ENCODE measurements at regions not wholly inside any gene's neighbourhood (a gene's known extent, or its start where the extent isn't known, plus 50 kb on each side); places are given as distances from the start of the nearest gene placed in this dataset.
"Not testable (repeated sequence)": the region's sequence is repeated elsewhere in the genome, so short reads cannot be mapped to it uniquely, and the experiment has no call there.

DNA sequence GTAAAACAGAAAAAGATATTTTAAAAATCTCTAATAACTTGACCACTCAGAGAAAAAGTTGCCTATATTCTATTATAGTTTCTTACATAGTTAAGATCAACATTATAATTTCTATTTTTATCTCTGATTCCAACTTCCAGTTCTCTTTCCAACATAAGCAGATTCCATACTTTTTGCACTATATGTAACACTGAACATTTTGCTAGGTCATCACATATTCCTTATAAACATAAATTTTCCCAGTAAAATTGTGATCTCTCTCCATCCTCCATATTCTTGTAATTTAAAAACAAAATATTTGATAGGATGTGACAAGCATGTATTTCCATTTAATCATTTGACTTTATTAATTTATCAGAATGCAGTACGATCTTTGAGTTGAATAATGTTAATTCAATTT lies 170.4 kb upstream of the THSD7A start:
- DNase-seq (ENCODE audit: low read depth), result no peak

DNA sequence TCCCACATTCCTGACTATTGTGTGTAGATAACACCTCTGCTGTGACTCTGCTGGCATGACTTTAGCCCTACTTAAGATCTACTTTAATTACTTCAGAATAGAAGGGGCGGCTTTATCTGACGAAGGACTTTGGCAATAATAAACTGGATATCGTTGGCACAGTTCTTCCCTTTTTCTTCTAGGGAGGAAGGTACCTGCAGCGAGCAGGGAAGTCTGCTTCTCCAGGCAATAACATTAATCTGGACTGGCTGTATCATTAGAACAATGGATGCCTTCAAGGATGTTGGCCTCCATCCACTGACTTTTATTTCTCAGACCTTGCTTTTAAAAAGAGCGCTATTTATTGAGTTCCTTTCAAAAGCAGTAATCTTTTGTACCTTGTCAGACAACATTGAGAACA lies 172.6 kb upstream of the THSD7A start:
- no peak for DNase-seq (ENCODE audit: low read depth)

GRCh38 chr7:12007576-12007975 lies 175.6 kb upstream of the THSD7A start:
- DNase-seq (ENCODE audit: low read depth), result no peak

GRCh38 chr7:12013983-12014382 lies 182.0 kb upstream of the THSD7A start:
- no peak for DNase-seq (ENCODE audit: low read depth)

GRCh38 chr7:12016439-12016838 lies 184.4 kb upstream of the THSD7A start:
- no peak for DNase-seq (ENCODE audit: low read depth)

GRCh38 chr7:12017046-12017445 lies 185.0 kb upstream of the THSD7A start:
- DNase-seq (ENCODE audit: low read depth), result no peak

DNA sequence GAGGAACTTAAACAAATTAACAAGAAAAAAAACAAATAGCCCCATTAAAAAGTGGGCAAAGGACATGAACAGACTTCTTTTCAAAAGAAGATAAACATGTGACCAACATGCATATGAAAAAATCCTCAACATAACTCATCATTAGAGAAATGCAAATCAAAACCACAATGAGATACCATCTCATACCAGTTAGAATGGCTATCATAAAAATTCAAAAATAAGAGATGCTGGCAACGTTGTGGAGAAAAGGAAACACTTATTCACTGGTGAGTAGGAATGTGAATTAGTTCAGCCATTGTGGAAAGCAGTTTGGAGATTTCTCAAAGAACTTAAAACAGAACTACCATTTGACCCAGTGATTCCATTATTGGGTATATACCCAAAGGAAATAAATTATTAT lies 189.1 kb upstream of the TMEM106B start:
- not testable (repeated sequence) for DNase-seq (ENCODE audit: low read depth)

- peak; percentile 3 for DNase-seq (ENCODE audit: low read depth)
These were observed 185.8 kb upstream of the TMEM106B start for GRCh38 chr7:12025246-12025645.

DNA sequence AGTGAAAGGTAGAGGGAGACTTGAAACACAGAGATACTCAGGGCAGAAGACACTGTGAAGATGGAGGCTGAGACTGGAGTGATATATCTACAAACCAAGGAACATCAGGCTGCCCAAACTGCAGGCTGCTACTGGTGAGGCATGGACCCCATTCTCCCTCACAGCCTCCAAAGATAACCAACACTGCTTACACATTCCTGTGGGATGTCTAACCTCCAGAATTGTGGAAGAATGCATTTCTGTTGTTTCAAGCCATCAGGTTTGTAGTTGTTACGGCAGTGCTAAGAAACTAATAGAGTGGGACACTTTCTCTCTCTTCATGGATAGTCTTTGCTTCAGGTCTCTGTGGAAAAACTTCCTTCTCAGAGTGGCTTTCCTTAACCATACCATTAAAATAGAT lies 182.6 kb upstream of the TMEM106B start:
- DNase-seq (ENCODE audit: low read depth), result no peak

GRCh38 chr7:12030116-12030515 lies 181.0 kb upstream of the TMEM106B start:
- DNase-seq (ENCODE audit: low read depth), result no peak

DNA sequence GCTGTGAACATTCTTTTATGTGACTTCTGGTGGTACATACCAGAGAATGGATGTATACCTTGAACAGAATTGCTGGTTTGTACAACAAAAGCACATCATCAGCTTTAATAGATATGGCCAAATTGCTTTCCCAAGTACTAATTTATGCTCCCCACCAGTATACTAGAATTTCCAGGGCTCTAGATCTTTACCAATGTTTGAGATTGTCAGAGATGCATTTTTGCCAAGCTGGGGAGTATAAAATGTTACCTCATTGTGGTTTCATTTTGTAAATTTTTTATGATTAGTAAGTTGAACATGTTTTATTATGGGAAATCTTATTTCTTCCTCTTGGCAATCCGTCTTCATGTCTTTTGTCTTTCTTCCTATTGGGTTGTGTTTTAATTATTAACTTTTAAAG lies 179.9 kb upstream of the TMEM106B start:
- DNase-seq (ENCODE audit: low read depth), result no peak

GRCh38 chr7:12031638-12032037 lies 179.5 kb upstream of the TMEM106B start:
- DNase-seq (ENCODE audit: low read depth), result no peak

- no peak for DNase-seq (ENCODE audit: low read depth)
These were observed 178.9 kb upstream of the TMEM106B start for GRCh38 chr7:12032146-12032545.

DNA sequence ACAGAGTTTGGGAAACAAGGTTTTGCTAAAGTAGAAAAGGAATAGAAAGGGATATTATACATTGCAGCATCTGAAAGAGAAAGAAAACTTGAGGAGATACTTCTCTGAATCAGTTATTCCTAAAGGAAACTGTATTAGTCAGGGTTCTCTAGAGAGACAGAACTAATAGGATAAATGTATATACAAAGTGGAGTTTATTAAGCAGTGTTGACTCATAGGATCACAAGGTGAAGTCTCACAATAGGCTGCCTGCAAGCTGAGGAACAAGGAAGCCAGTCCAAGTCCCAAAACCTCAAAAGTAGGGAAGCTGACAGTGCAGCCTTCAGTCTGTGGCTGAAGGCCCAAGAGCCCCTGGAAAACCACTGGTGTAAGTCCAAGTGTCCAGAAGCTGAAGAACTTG lies 167.6 kb upstream of the TMEM106B start:
- DNase-seq (ENCODE audit: low read depth), result not testable (repeated sequence)

DNA sequence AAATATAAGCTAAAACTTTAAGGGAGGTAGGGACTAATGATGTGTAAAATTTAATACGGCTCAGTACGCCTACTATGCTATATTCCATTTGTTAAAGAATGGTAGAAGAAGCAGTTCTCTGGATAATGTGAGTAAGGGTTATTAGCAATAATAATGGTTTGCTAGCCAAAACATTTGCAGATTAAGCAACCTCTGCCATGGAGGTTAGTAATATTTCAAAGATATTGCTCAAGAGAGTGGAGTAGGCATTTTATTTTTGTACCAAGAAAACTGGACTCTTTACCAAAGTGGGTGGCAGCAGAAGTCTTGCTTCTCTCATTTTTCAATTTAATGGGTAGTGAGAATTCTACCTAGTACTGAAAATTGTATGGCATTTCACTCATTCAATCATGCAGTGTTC lies 158.9 kb upstream of the TMEM106B start:
- no peak for DNase-seq (ENCODE audit: low read depth)

- no peak for DNase-seq (ENCODE audit: low read depth)
These were observed 157.5 kb upstream of the TMEM106B start for GRCh38 chr7:12053561-12053960.

- DNase-seq (ENCODE audit: low read depth), result no peak
These were observed 156.3 kb upstream of the TMEM106B start for GRCh38 chr7:12054830-12055229.

DNA sequence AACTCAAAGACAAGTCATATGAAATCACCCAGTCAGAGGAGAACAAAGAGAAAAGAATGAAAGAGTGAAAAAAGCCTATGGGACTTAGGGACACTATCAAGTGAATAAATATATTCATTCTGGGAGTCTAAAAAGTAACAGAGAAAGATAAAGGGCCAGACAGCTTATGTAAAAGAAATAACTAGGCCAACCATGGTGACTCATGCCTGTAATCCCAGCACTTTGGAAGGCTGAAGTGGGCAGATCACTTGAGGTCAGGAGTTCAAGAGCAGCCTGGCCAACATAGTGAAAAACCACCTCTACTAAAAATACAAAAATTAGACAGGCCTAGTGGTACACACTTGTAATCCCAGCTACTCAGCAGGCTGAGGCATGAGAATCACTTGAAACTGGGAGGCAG lies 154.7 kb upstream of the TMEM106B start:
- DNase-seq (ENCODE audit: low read depth), result no peak

DNA sequence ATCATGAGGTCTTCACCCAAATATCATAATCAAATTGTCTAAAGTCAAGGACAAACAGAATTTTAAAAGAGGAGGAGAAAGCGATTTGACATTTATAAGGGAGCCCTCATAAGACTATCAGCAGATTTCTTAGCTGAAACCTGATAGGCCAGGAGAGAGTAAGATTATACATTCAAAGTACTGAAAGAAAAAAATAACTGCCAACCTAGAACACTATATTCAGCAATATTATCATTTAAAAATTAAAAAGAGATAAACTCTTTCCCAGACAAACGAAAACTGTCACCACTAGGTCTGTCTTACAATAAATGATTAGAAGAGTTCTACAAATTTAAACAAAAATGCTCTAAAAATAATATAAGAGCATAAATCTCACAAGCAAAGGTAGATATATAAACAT lies 154.1 kb upstream of the TMEM106B start:
- no peak for DNase-seq (ENCODE audit: low read depth)

DNA sequence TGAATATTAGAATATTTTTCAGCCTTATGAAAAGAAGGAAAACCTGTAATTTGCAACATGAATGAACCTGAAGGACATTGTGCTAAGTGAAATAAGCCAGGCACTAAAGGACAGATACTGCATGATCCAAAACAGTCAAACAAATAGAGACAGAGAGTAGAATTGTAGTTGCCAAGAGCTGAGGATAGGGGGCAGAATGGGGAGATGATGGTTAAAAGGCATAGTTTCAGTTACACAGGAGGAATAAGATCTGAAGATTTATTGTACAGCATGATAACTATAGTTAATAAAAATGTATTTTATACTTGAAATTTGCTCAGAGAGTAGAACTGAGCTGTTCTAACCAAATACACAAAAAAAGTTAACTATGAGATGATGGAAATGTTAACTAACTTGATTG lies 149.0 kb upstream of the TMEM106B start:
- DNase-seq (ENCODE audit: low read depth), result peak; percentile 5

DNA sequence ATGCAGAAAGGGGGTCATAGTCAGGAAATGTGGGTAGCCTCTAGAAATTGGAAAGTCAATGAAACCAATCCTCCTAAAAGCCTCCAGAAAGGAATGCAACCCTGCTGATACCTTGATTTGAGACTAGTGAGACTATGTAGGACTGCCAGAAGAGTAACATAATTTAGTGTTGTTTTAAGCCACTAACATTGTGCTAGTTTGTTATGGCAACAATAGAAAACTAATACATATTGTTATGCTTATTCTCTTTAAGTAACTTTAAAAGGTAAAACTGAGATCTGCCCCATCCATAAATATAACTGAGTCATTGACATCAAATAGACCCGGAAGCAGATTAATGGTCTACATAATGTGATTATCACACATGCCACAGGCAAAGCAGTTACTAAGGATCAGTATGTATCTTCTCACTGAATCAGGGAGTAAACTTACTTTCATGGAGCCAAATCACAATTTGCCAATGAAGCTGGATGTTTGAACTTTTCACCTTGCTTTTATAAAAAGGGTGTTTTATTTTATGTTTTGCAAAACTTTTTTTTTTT lies 146.4 kb upstream of the TMEM106B start:
- DNase-seq (ENCODE audit: low read depth), result no peak

DNA sequence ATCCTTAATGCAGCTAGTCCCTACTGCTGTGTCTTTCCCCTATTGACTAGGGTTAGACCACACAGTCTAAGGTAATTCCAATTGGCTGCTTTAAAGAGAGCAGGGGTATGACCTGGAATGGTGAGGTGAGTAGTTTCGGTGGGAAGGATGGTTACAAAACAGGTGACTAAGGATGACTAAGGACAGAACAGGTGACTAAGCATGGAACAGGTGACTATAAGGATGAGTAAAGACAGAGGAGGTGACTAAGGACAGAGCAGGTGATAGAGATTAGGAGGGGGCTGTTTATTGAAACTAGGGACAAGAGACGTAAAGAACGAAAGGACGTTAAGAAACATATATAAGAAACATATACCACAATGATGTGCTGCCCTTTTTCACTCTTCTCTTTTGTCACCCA lies 145.1 kb upstream of the TMEM106B start:
- no peak for DNase-seq (ENCODE audit: low read depth)

GRCh38 chr7:12066521-12066920 lies 144.6 kb upstream of the TMEM106B start:
- no peak for DNase-seq (ENCODE audit: low read depth)

DNA sequence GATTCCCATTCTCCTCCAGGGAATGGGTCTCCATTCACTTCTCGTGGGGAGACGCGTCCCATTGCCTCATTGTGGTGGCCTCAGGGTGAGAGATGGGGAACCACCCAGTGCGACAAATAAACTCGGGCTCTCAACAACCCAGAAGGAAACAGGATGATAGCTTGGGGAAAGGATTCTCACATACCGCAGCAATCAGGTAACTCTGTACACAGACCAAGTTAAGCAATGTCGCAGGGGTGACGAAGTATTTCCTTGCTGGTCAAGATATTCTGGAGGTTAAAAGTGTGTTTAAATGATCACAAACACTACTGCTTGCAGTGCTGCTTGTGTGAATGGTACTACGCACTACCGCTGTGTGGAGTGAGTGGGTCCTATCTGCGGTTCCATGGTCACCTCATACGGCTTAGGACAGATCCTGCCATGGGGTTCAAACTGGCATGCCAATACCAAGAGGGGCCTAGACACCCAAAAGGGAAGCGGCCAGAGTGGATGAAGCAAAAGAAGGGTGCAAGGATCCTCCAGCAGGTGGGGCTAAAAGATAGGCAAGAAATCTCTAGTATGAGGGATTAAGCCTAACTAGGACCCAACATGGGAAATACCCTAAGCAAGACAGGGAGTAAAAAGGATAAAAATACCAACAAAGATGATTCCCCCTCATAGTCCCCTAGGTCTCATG lies 143.8 kb upstream of the TMEM106B start:
- peak; percentile 67 for DNase-seq (ENCODE audit: low read depth)
